CD4-positive, alpha-beta T cell treated with Interleukin-17A for 4 hours (primary cell): ENCODE measurements at regions not wholly inside any gene's neighbourhood (a gene's known extent, or its start where the extent isn't known, plus 50 kb on each side); places are given as distances from the start of the nearest gene placed in this dataset.
"Not testable (repeated sequence)": the region's sequence is repeated elsewhere in the genome, so short reads cannot be mapped to it uniquely, and the experiment has no call there.

Experiments used
- DNase-seq: peaks from one replicate; pipeline ENCODE4 v3.0.0-alpha.2; 2020; ENCODE audit warnings: mixed read lengths

DNA sequence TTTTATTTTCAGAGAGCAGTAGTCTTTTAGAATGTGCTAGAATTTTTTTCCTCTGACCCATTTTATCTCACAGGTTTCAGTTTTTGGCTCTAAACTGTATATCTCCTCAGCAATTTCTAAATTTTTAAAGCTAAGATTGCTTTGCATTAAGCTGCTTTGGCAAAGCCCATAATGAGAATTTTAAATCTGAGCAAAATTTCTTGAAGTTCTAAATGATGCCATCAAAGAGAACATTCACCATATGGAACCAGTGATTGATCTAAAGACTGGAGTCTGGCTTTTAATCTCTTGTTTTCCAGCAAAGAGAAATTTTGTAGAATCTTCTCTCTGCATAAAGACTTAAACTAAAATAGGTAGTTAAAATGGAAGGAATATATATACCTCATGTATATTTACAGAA lies 313.6 kb downstream of the TBC1D32 start:
- DNase-seq = no peak

DNA sequence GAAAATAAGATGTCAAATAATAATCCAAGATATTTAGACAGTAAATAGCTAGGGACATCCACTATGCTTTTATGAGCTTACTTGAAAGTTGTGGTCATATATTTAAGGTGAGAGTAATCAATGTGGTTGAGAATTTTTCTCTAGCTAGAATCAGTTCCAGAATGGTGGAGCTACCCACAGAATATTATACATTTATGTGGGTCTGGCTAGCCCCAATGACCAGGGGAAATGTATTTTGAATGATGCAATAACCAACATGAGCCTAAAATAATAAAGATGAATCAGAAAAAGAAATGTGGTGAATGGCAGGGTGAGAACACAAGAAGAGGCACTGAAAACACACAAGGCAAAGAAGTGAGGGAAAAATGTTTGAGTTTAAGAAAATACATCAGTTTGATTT lies 325.7 kb downstream of the TBC1D32 start:
- no peak for DNase-seq

DNA sequence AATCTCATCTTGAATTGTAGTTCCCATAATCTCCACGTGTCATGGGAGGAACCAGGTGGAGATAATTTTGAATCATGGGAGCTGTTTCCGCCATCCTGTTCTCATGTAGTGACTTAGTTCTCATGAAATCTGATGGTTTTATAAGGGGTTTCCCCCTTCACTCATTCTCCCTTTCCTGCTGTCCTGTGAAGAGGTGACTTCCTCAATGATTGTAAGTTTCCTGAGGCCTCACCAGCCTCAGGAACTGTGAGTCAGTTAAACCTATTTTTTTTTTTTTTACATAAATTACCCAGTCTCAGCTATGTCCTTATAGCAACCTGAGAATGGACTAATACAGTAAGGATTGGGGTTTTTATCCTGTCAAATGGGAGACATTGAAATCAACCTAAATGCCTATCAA lies 328.3 kb downstream of the TBC1D32 start:
- DNase-seq = no peak

DNA sequence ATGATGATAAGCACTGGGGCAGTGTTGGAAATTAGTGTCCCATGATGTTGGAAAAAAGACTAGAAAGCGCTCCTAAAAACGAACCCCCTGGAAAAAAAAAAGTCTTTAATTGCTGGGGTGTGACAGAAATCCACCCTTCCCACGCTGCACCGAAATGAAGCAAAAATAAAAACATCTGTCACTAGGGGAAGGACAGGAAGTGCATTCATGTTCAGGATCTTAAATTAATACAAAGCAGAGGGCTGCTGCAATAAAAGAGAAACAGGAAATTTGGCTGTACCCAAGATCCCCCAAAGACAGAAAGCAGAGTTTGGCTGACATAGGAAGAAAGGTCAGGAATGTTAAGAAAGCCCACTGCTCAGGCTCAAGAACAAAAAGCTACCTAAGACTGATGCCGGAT lies 333.9 kb downstream of the TBC1D32 start:
- DNase-seq = no peak

- no peak for DNase-seq
Measured at GRCh38 chr6:120996340-120996739, 337.9 kb downstream of the TBC1D32 start.

- DNase-seq = no peak
Measured at GRCh38 chr6:120994573-120994967, 339.7 kb downstream of the TBC1D32 start.

- no peak for DNase-seq
Measured at GRCh38 chr6:120993929-120994572, 340.2 kb downstream of the TBC1D32 start.

- DNase-seq = no peak
Measured at GRCh38 chr6:120992257-120992656, 342.0 kb downstream of the TBC1D32 start.

DNA sequence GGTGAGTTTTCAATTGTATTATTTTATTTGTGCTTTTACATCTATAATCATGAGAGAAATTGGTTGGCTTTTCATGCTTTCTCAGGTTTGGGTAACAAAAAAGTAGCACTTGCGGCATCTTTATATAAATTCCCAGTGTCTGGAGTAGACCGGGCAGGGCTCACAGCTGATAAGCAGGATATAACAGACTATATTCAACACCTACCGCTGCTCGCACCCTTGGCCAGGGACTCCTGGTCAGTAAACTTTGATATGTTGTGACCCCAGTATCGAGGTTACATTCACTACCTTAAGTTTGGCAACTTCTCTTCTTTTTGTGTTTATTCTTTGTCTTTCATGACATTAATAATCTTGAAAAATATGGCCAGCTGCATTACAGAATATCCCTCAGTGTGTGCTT lies 343.4 kb downstream of the TBC1D32 start:
- DNase-seq = no peak

GRCh38 chr6:120981835-120982234 lies 352.4 kb downstream of the TBC1D32 start:
- no peak for DNase-seq

DNA sequence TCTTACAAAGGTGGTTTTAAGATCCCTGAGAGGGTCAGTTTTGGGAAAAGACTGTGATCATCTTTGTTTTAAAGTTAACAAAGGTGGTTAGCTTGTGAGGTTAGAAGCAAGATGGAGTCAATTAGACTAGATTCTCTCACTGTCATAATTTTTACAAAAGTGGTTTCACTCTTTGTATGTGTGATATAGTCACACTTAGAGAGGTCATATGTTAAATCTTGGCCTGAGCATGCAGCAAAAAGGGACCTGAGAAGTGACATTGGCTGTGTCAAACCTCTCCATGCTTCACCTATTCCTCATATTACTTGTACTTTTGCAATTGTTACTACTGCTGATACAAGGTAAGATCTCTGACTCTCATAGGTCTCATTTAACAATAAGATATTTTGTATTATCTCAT lies 368.0 kb downstream of the TBC1D32 start:
- no peak for DNase-seq

DNA sequence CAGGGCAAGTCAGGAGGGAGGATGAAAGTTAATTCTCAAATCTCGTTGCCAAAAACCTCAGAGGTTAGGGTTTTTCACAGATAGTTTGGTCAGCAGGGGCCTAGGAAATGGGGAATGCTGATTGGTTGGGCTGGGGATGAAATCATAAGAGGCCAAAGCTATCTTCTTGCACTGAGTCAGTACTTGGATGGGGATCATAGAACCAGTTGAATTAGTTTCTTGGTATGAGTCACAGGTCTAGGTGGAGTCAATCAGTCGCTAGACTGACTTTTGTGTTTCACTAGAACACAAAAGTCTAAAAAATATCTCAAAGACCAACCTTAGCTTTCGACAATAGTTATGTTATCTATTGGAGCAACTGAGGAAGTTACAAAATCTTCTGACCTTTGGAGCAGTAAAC lies 368.5 kb downstream of the TBC1D32 start:
- DNase-seq = no peak

DNA sequence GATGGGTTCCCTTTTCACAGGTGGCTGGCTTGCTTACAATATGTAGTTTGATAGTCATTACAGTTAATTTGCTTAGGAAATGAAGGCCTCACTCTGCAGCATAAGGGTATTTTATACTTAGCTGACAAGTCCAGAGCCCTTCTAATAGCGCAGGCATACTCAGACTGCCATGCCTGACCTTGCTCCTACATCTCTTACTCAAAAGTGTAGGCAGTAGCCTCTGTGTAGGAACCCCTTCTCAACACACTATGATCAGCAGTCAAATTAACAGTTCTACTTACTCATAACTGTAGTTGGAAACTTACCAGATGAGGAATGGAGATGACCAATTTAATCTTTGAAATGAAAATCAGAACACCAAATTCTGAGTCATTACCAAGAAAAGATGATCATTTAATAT lies 373.5 kb downstream of the TBC1D32 start:
- no peak for DNase-seq

GRCh38 chr6:120954111-120954510 lies 380.2 kb downstream of the TBC1D32 start:
- DNase-seq = no peak

GRCh38 chr6:120951258-120951657 lies 383.0 kb downstream of the TBC1D32 start:
- DNase-seq = no peak

- DNase-seq = no peak
Measured at GRCh38 chr6:120947111-120947510, 387.2 kb downstream of the TBC1D32 start.

DNA sequence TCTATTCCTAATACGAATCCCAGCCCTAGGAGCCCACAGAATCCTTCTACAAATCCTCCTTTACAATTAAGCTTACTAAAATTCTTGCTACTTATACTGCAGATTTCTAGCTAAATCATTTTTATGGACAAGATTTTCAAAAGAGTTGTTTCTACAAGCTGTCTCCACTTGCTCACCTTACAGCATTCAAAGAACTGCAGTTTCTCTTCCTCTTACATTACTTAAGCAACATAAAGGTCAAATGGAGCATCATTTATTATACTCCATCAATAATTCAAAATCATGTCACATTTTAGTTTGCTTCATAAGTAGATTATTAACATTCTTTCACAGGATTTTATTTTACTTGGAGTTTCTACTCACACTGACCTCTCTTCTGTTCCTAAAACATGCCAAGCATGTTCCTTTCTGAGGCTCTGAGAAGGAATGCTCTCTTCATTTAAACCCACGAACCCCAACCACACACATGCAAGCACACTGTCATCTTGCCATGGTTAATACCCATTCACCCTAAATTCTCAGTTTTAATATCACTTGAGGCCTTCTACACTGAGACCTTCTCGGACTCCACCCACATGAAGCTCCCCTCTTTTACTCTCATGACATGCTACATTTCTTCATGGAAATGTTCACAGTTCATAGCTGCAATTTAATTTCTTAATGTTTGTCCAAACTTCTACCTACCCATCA lies 388.2 kb downstream of the TBC1D32 start:
- no peak for DNase-seq

- DNase-seq = no peak
Measured at GRCh38 chr6:120938876-120939472, 395.3 kb downstream of the TBC1D32 start.

DNA sequence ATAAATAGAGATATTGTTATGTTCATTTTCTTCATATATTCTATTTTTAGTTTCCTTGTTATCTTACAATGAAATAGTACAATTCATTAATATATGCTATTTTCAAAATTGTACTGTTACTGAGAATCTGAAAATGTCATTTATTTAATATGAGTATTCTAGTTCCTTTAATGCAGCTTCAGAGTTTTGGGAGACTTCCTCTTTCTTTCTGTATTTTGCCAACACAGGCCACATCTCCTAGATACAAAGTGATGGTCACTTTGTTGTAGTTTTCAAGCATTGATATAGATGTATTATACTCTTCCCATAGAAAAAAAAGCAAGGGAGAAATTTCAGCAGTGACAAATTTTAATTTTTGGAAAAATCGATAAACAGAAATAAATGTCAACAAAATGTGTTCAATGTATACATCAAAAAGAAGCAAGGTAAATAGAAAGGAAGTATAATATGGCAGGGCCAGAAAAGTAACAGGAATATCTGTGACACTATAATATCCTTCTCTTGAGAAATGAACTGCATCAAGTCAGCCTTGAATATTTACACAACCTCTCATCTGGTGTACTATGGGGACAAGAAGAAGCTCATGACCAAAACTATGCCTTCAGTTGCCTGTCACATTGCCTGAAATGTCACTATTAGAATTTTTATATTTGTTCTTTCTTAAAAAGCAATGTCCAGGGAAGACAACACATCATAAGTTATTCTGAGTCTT lies 396.0 kb downstream of the TBC1D32 start:
- no peak for DNase-seq

DNA sequence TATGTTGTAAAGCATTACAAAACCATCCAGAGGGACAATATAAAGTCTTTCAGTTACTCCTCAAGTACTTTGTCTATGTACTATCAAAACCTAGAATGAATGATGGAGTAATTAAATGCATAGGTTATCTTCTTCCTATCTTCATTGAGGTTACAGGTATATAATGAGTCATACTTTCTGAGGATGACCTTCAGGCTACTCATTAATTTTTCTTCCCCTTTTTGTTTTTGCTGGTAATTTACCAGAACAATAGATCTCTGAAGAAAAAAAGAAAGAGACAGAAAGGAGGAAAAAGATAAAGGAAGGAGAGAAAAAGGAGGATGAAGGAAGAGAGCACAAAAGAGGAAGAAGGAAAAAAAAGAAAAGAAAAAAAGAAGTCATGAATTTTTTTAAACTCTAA lies 398.4 kb downstream of the TBC1D32 start:
- no peak for DNase-seq

DNA sequence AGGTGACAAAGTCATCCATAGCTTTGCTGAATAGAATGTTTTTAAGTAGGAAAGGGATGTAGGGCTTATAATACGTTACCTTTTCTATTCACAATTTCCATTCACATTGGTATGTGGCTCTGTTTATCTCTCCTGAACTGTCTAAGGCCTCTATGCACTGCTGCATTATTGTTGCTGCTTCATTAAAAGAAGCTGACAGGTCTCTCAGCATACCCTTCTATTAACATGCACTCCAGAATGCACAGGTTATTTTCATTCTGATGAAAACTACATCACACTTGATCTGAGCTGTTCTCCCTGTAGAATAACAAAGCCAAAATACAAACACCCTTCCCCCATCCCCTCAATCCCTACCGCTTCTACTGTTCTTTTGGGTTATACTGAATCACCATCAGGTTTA lies 399.3 kb downstream of the TBC1D32 start:
- no peak for DNase-seq

DNA sequence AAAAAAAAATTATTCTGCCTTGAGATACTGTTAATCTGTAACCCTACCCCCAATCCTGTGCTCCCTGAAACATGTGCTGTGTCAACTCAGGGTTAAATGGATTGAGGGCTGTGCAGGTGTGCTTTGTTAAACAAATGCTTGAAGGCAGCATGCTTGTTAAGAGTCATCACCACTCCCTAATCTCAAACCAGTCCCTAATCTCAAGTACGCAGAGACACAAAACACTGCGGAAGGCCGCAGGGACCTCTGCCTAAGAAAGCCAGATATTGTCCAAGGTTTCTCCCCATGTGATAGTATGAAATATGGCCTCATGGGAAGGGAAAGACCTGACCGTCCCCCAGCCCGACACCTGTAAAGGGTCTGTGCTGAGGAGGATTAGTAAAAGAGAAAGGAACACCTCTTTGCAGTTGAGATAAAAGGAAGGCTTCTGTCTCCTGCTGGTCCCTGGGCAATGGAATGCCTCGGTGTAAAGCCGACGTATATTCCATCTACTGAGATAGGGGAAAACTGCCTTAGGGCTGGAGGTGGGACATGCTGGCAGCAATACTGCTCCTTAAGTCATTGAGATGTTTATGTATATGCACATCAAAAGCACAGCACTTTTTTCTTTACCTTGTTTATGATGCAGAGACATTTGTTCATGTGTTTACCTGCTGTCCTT lies 402.6 kb downstream of the TBC1D32 start:
- not testable (repeated sequence) for DNase-seq

DNA sequence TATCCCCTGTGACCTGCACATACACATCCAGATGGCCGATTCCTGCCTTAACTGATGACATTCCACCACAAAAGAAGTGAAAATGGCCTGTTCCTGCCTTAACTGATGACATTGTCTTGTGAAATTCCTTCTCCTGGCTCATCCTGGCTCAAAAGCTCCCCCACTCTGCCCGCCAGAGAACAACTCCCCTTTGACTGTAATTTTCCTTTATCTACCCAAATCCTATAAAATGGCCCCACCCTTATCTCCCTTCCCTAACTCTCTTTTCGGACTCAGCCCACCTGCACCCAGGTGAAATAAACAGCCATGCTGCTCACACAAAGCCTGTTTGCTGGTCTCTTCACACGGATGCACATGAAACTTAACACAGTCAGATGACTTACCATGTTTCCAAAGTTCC lies 403.8 kb downstream of the TBC1D32 start:
- not testable (repeated sequence) for DNase-seq
